GM23338 (cell line): ENCODE measurements at regions not wholly inside any gene's neighbourhood (a gene's known extent, or its start where the extent isn't known, plus 50 kb on each side); places are given as distances from the start of the nearest gene placed in this dataset.

Source experiments
- ATAC-seq: fragments of 200-7000 bp; cut with Tn5 transposase; 3 replicates; pipeline ENCODE4 v1.9.1; 2020
- DNase-seq: peaks from one replicate; pipeline ENCODE4 v3.0.0-alpha.2; 2015; ENCODE audit warnings: low spot score
- H2AFZ ChIP-seq: fragments of 200-600 bp; sonication (generic); 2 replicates; pipeline ENCODE4 v1.8.0; 2016; ENCODE audit warnings: antibody characterized with exemption, mild to moderate bottlenecking, moderate library complexity
- H3F3A ChIP-seq: fragments of 200-600 bp; sonication (generic); replicated peaks from 2 replicates; pipeline ENCODE4 v1.8.0; 2017; ENCODE audit warnings: antibody characterized with exemption, mixed run types, low read depth
- H3K27ac ChIP-seq: fragments of 200-600 bp; sonication (generic); 2 replicates; pipeline ENCODE4 v1.6.1; 2016; ENCODE audit warnings: low read depth
- H3K27me3 ChIP-seq: fragments of 200-600 bp; sonication (generic); 2 replicates; pipeline ENCODE4 v1.8.0; 2016; ENCODE audit warnings: mild to moderate bottlenecking, mixed run types, moderate library complexity; ENCODE audit not compliant: insufficient read depth
- H3K36me3 ChIP-seq: fragments of 200-600 bp; sonication (generic); 2 replicates; pipeline ENCODE4 v1.8.0; 2016; ENCODE audit warnings: mild to moderate bottlenecking; ENCODE audit not compliant: insufficient read depth
- H3K4me1 ChIP-seq: fragments of 200-600 bp; sonication (generic); 2 replicates; pipeline ENCODE4 v1.8.0; 2016; ENCODE audit warnings: mild to moderate bottlenecking, moderate library complexity; ENCODE audit not compliant: insufficient read depth
- H3K4me2 ChIP-seq: fragments of 200-600 bp; sonication (generic); 2 replicates; pipeline ENCODE4 v1.7.1; 2017; ENCODE audit warnings: mixed run types
- H3K4me3 ChIP-seq: fragments of 200-600 bp; sonication (generic); 2 replicates; pipeline ENCODE4 v1.6.1; 2016; ENCODE audit warnings: mixed run types
- H3K79me2 ChIP-seq: fragments of 200-600 bp; sonication (generic); replicated peaks from 2 replicates; pipeline ENCODE4 v1.8.0; 2017; ENCODE audit warnings: mild to moderate bottlenecking; ENCODE audit not compliant: insufficient read depth
- H3K9me2 ChIP-seq: fragments of 200-600 bp; sonication (generic); 2 replicates; pipeline ENCODE4 v1.8.0; 2017; ENCODE audit not compliant: insufficient read depth
- H4K20me1 ChIP-seq: fragments of 200-600 bp; sonication (generic); replicated peaks from 2 replicates; pipeline ENCODE4 v1.8.0; 2017; ENCODE audit warnings: mild to moderate bottlenecking; ENCODE audit not compliant: insufficient read depth
- H3K27ac Mint-ChIP-seq: 2 replicates; pipeline ENCODE4 v1.8.0; 2020; ENCODE audit warnings: inconsistent platforms, mild to moderate bottlenecking, moderate library complexity, mixed read lengths
- H3K27me3 Mint-ChIP-seq: 3 replicates; pipeline ENCODE4 v1.8.0; 2022; ENCODE audit warnings: low read depth, mild to moderate bottlenecking, moderate library complexity, mixed read lengths, inconsistent platforms; ENCODE audit not compliant: insufficient read depth, poor library complexity
- H3K36me3 Mint-ChIP-seq: 3 replicates; pipeline ENCODE4 v1.8.0; 2021; ENCODE audit warnings: low read depth, mild to moderate bottlenecking, inconsistent platforms, moderate library complexity, mixed read lengths
- H3K4me1 Mint-ChIP-seq: 3 replicates; pipeline ENCODE4 v1.8.0; 2020; ENCODE audit warnings: mild to moderate bottlenecking, inconsistent platforms, mixed read lengths
- H3K4me3 Mint-ChIP-seq: 3 replicates; pipeline ENCODE4 v1.8.0; 2021; ENCODE audit warnings: moderate library complexity, mild to moderate bottlenecking, inconsistent platforms, mixed read lengths
- H3K9me3 Mint-ChIP-seq: 3 replicates; pipeline ENCODE4 v1.8.0; 2020; ENCODE audit warnings: moderate library complexity, mild to moderate bottlenecking, inconsistent platforms, mixed read lengths
- CREB1 ChIP-seq: fragments of 250-450 bp; sonication (Bioruptor Pico); IDR thresholded peaks from 2 replicates; pipeline ENCODE4 v1.5.0; 2020; ENCODE audit warnings: low read depth, mild to moderate bottlenecking, moderate library complexity
- EZH2 ChIP-seq: fragments of 200-600 bp; sonication (generic); IDR thresholded peaks from one replicate; pipeline ENCODE4 v1.8.0; 2017; ENCODE audit warnings: antibody characterized with exemption, mild to moderate bottlenecking, low read depth; ENCODE audit not compliant: unreplicated experiment
- EZH2phosphoT487 ChIP-seq: fragments of 200-600 bp; sonication (generic); IDR thresholded peaks from one replicate; pipeline ENCODE4 v1.8.1; 2018; ENCODE audit warnings: antibody characterized with exemption; ENCODE audit not compliant: unreplicated experiment
- JUNB ChIP-seq: IDR thresholded peaks from one replicate; pipeline ENCODE4 v1.6.1; 2016; ENCODE audit warnings: antibody characterized with exemption; ENCODE audit not compliant: unreplicated experiment
- NANOG ChIP-seq: IDR thresholded peaks from 2 replicates; pipeline ENCODE4 v1.6.1; 2016; ENCODE audit warnings: antibody characterized with exemption, borderline replicate concordance
- POLR2AphosphoS5 ChIP-seq: IDR thresholded peaks from 2 replicates; pipeline ENCODE4 v1.6.1; 2016; ENCODE audit warnings: antibody characterized with exemption, low read depth
- REST ChIP-seq: IDR thresholded peaks from one replicate; pipeline ENCODE4 v1.6.1; 2018; ENCODE audit warnings: antibody characterized with exemption; ENCODE audit not compliant: unreplicated experiment
- STAT1 ChIP-seq: IDR thresholded peaks from one replicate; pipeline ENCODE4 v1.6.1; 2016; ENCODE audit warnings: antibody characterized with exemption; ENCODE audit not compliant: unreplicated experiment
- ZNF114 ChIP-seq: fragments of 250-450 bp; sonication (Bioruptor Pico); IDR thresholded peaks from 2 replicates; pipeline ENCODE4 v1.5.0; 2020; ENCODE audit warnings: mild to moderate bottlenecking, moderate library complexity
- ZNF331 ChIP-seq: fragments of 250-450 bp; sonication (Bioruptor Pico); IDR thresholded peaks from 2 replicates; pipeline ENCODE4 v1.5.0; 2020; ENCODE audit warnings: low read depth, mild to moderate bottlenecking, moderate library complexity
- TF ChIP-seq, protein P1 (sequence below), 2 experiments: fragments of 200-600 bp in 1 of 2; sonication (generic) in 1 of 2; conservative IDR thresholded peaks; 2 replicates each; pipeline versions ENCODE4 v1.5.1 to v1.6.1; 2016 to 2017; ENCODE audit warnings: antibody characterized with exemption in 2 of 2, low read depth in 2 of 2, mild to moderate bottlenecking in 2 of 2, moderate library complexity in 1 of 2
- TF ChIP-seq, protein P2 (sequence below): IDR thresholded peaks from 2 replicates; pipeline ENCODE4 v1.6.1; 2016; ENCODE audit warnings: antibody characterized with exemption
- TF ChIP-seq, protein P3 (sequence below): fragments of 250-450 bp; sonication (Bioruptor Pico); IDR thresholded peaks from 2 replicates; pipeline ENCODE4 v1.5.0; 2020; ENCODE audit warnings: mild to moderate bottlenecking, moderate library complexity

DNA sequence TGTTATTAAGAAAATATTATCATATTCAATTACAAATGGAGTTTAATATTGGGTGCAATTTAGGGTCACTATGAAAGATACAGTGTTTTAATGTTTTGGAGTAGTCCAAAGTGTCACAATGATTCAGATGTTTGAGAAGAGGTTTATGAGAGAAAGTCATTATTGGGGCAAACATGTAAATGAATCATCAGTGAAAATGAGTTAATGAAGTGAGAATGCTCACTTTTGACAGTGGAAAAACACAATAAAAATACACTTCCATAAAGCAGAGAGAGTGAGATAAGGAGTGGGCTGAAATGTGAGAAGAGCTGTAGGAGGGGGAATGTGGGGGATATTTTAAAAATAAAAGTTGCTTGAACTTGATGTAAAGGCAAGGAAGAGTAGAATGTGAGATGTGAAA is 957.1 kb downstream of the PCDH18 start:
- Histone ChIP-seq H3K36me3 (no peaks in the 10 kb centered on the region), H4K20me1 (no peaks in the 10 kb centered on the region), H3K27ac (no peak overlapping the region), H3K27me3 (no peaks in the 10 kb centered on the region), H2AFZ (no peak overlapping the region), H3K4me1 (no peaks in the 10 kb centered on the region), H3F3A (no peaks in the 10 kb centered on the region), H3K4me3 (no peak overlapping the region), H3K79me2 (no peaks in the 10 kb centered on the region), H3K4me2 (no peak overlapping the region), H3K9me2 (no peaks in the 10 kb centered on the region)
- no peak for ATAC-seq
- H3K27me3 Mint-ChIP-seq: peaks cover 3% of the 10 kb centered on the region
- no peak for DNase-seq
- H3K9me3 Mint-ChIP-seq: no peaks in the 10 kb centered on the region
- H3K4me1 Mint-ChIP-seq: no peaks in the 10 kb centered on the region
- TF ChIP-seq CREB1 (CRISPR knock-in tag) (no peak), POLR2AphosphoS5 (no peak), ZNF331 (CRISPR knock-in tag) (no peak), NANOG (no peak), EZH2 (no peak), STAT1 (no peak), JUNB (no peak), REST (no peak), ZNF114 (CRISPR knock-in tag) (no peak), EZH2phosphoT487 (no peak)
- TF ChIP-seq, protein P1, sequence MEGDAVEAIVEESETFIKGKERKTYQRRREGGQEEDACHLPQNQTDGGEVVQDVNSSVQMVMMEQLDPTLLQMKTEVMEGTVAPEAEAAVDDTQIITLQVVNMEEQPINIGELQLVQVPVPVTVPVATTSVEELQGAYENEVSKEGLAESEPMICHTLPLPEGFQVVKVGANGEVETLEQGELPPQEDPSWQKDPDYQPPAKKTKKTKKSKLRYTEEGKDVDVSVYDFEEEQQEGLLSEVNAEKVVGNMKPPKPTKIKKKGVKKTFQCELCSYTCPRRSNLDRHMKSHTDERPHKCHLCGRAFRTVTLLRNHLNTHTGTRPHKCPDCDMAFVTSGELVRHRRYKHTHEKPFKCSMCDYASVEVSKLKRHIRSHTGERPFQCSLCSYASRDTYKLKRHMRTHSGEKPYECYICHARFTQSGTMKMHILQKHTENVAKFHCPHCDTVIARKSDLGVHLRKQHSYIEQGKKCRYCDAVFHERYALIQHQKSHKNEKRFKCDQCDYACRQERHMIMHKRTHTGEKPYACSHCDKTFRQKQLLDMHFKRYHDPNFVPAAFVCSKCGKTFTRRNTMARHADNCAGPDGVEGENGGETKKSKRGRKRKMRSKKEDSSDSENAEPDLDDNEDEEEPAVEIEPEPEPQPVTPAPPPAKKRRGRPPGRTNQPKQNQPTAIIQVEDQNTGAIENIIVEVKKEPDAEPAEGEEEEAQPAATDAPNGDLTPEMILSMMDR (conservative IDR thresholded peaks at IDR 0.05; ENCODE audit: low read depth in 2 of 2): no peak
- TF ChIP-seq, protein P2, sequence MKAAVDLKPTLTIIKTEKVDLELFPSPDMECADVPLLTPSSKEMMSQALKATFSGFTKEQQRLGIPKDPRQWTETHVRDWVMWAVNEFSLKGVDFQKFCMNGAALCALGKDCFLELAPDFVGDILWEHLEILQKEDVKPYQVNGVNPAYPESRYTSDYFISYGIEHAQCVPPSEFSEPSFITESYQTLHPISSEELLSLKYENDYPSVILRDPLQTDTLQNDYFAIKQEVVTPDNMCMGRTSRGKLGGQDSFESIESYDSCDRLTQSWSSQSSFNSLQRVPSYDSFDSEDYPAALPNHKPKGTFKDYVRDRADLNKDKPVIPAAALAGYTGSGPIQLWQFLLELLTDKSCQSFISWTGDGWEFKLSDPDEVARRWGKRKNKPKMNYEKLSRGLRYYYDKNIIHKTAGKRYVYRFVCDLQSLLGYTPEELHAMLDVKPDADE: no peak
- TF ChIP-seq, protein P3, sequence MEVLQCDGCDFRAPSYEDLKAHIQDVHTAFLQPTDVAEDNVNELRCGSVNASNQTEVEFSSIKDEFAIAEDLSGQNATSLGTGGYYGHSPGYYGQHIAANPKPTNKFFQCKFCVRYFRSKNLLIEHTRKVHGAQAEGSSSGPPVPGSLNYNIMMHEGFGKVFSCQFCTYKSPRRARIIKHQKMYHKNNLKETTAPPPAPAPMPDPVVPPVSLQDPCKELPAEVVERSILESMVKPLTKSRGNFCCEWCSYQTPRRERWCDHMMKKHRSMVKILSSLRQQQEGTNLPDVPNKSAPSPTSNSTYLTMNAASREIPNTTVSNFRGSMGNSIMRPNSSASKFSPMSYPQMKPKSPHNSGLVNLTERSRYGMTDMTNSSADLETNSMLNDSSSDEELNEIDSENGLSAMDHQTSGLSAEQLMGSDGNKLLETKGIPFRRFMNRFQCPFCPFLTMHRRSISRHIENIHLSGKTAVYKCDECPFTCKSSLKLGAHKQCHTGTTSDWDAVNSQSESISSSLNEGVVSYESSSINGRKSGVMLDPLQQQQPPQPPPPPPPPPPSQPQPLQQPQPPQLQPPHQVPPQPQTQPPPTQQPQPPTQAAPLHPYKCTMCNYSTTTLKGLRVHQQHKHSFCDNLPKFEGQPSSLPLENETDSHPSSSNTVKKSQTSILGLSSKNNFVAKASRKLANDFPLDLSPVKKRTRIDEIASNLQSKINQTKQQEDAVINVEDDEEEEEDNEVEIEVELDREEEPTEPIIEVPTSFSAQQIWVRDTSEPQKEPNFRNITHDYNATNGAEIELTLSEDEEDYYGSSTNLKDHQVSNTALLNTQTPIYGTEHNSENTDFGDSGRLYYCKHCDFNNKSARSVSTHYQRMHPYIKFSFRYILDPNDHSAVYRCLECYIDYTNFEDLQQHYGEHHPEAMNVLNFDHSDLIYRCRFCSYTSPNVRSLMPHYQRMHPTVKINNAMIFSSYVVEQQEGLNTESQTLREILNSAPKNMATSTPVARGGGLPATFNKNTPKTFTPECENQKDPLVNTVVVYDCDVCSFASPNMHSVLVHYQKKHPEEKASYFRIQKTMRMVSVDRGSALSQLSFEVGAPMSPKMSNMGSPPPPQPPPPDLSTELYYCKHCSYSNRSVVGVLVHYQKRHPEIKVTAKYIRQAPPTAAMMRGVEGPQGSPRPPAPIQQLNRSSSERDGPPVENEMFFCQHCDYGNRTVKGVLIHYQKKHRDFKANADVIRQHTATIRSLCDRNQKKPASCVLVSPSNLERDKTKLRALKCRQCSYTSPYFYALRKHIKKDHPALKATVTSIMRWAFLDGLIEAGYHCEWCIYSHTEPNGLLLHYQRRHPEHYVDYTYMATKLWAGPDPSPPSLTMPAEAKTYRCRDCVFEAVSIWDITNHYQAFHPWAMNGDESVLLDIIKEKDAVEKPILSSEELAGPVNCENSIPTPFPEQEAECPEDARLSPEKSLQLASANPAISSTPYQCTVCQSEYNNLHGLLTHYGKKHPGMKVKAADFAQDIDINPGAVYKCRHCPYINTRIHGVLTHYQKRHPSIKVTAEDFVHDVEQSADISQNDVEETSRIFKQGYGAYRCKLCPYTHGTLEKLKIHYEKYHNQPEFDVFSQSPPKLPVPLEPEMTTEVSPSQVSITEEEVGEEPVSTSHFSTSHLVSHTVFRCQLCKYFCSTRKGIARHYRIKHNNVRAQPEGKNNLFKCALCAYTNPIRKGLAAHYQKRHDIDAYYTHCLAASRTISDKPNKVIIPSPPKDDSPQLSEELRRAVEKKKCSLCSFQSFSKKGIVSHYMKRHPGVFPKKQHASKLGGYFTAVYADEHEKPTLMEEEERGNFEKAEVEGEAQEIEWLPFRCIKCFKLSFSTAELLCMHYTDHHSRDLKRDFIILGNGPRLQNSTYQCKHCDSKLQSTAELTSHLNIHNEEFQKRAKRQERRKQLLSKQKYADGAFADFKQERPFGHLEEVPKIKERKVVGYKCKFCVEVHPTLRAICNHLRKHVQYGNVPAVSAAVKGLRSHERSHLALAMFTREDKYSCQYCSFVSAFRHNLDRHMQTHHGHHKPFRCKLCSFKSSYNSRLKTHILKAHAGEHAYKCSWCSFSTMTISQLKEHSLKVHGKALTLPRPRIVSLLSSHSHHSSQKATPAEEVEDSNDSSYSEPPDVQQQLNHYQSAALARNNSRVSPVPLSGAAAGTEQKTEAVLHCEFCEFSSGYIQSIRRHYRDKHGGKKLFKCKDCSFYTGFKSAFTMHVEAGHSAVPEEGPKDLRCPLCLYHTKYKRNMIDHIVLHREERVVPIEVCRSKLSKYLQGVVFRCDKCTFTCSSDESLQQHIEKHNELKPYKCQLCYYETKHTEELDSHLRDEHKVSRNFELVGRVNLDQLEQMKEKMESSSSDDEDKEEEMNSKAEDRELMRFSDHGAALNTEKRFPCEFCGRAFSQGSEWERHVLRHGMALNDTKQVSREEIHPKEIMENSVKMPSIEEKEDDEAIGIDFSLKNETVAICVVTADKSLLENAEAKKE: no peak
- no peak overlapping the region for H3K4me3 Mint-ChIP-seq
- H3K36me3 Mint-ChIP-seq: peaks cover 3% of the 10 kb centered on the region; the same call in 1 of the 3 replicates
- H3K27ac Mint-ChIP-seq: no peak overlapping the region
